22Rv1 (cell line): ENCODE measurements at regions not wholly inside any gene's neighbourhood (a gene's known extent, or its start where the extent isn't known, plus 50 kb on each side); places are given as distances from the start of the nearest gene placed in this dataset.

ENCODE experiments used
- CTCF ChIP-seq: fragments of 450-650 bp; IDR thresholded peaks from 2 replicates; pipeline ENCODE4 v1.5.1; 2017; ENCODE audit warnings: mild to moderate bottlenecking
- ZFX ChIP-seq: fragments of 450-650 bp; IDR thresholded peaks from 2 replicates; pipeline ENCODE4 v1.6.1; 2017; ENCODE audit warnings: antibody characterized with exemption, borderline replicate concordance

GRCh38 chr1:234755449-234755863 is 145.5 kb upstream of the IRF2BP2 start:
- TF ChIP-seq CTCF (no peak), ZFX (no peak)
